ENCODE measurements at regions not wholly inside any gene's neighbourhood (a gene's known extent, or its start where the extent isn't known, plus 50 kb on each side); places are given as distances from the start of the nearest gene placed in this dataset.

DNA sequence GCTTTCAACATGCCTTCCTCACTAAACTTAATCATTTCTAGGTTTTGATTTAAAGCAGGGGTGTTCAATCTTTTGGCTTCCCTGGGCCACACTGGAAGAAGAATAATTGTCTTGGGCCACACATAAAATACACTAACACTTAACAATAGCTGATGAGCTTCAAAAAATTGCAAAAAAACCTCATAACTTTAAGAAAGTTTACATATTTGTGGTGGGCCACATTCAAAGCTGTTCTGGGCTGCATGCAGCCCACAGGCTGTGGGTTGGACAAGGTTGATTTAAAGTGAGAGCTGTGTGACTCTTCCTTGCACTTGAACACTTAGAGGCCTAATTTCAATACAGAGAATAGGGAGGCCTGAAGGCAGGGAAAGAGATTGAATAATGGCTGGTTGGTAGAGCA lies 598.3 kb downstream of the EFNA5 start:
- TF ChIP-seq, protein P1, sequence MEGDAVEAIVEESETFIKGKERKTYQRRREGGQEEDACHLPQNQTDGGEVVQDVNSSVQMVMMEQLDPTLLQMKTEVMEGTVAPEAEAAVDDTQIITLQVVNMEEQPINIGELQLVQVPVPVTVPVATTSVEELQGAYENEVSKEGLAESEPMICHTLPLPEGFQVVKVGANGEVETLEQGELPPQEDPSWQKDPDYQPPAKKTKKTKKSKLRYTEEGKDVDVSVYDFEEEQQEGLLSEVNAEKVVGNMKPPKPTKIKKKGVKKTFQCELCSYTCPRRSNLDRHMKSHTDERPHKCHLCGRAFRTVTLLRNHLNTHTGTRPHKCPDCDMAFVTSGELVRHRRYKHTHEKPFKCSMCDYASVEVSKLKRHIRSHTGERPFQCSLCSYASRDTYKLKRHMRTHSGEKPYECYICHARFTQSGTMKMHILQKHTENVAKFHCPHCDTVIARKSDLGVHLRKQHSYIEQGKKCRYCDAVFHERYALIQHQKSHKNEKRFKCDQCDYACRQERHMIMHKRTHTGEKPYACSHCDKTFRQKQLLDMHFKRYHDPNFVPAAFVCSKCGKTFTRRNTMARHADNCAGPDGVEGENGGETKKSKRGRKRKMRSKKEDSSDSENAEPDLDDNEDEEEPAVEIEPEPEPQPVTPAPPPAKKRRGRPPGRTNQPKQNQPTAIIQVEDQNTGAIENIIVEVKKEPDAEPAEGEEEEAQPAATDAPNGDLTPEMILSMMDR (conservative IDR thresholded peaks at IDR 0.05): no peak
- TF ChIP-seq ZFX (IDR thresholded peaks at IDR 0.05): no peak
